Lower lobe of right lung (tissue), 2 donors: ENCODE measurements at regions not wholly inside any gene's neighbourhood (a gene's known extent, or its start where the extent isn't known, plus 50 kb on each side); places are given as distances from the start of the nearest gene placed in this dataset.

ENCODE experiments used
- ATAC-seq, 2 donors: fragments of 200-7000 bp; cut with Tn5 transposase; one replicate each; pipeline ENCODE4 v1.9.1; 2020 to 2022; ENCODE audit warnings: mild to moderate bottlenecking in 2 of 2, moderate library complexity in 2 of 2
- DNase-seq: peaks from one replicate; pipeline ENCODE4 v3.0.0-alpha.2; 2020
- H3K27ac ChIP-seq: fragments of 200-600 bp; one replicate; pipeline ENCODE4 v1.8.0; 2022
- H3K27me3 ChIP-seq: fragments of 200-600 bp; one replicate; pipeline ENCODE4 v1.8.0; 2022; ENCODE audit warnings: low read depth
- H3K36me3 ChIP-seq: fragments of 200-600 bp; one replicate; pipeline ENCODE4 v1.8.0; 2022; ENCODE audit warnings: mild to moderate bottlenecking
- H3K4me1 ChIP-seq: fragments of 200-600 bp; one replicate; pipeline ENCODE4 v1.8.0; 2022
- H3K4me3 ChIP-seq: fragments of 200-600 bp; one replicate; pipeline ENCODE4 v1.8.0; 2022; ENCODE audit warnings: mild to moderate bottlenecking
- H3K9me3 ChIP-seq: fragments of 200-600 bp; one replicate; pipeline ENCODE4 v1.8.0; 2022
- intact Hi-C: fragments of 100-400 bp; cut with DNase I; formaldehyde crosslinking; loops from one replicate; pipeline ENCODE4 v1.11.0; 2022
- TF ChIP-seq, protein P1 (sequence below): fragments of 200-600 bp; IDR thresholded peaks from one replicate; pipeline ENCODE4 v1.8.0; 2022; ENCODE audit warnings: antibody characterized with exemption, mild to moderate bottlenecking
- donor health status: DM: no; HTN: yes; CAD: no; lungs with severe emphysema.

DNA sequence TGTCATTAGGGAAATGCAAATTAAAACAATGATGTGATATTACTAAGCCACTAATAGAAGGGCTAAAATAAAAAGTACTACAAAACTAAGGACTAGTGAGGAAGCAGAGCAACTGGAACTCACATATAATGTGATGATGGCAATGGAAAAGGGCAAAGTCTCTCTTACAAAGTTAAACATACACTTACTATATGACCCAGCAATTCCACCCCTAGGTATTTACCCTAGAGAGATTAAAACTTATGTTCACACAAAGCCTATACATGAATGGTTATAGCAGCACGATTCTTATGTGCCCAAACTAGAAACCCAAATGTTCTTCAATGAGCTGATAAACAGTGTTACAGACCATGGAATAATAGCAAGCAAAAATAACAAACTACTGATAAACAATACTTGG, 643.7 kb downstream of the TLE1 start:
- intact Hi-C loops, result no loop called here
- no peak for ATAC-seq
- no peak overlapping the region for H3K27ac ChIP-seq
- H3K36me3 ChIP-seq, result no peaks in the 10 kb centered on the region
- H3K9me3 ChIP-seq, result no peaks in the 10 kb centered on the region
- TF ChIP-seq, protein P1, sequence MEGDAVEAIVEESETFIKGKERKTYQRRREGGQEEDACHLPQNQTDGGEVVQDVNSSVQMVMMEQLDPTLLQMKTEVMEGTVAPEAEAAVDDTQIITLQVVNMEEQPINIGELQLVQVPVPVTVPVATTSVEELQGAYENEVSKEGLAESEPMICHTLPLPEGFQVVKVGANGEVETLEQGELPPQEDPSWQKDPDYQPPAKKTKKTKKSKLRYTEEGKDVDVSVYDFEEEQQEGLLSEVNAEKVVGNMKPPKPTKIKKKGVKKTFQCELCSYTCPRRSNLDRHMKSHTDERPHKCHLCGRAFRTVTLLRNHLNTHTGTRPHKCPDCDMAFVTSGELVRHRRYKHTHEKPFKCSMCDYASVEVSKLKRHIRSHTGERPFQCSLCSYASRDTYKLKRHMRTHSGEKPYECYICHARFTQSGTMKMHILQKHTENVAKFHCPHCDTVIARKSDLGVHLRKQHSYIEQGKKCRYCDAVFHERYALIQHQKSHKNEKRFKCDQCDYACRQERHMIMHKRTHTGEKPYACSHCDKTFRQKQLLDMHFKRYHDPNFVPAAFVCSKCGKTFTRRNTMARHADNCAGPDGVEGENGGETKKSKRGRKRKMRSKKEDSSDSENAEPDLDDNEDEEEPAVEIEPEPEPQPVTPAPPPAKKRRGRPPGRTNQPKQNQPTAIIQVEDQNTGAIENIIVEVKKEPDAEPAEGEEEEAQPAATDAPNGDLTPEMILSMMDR, result no peak
- DNase-seq, result no peak
- H3K4me3 ChIP-seq, result no peak overlapping the region
- no peaks in the 10 kb centered on the region for H3K4me1 ChIP-seq
- no peaks in the 10 kb centered on the region for H3K27me3 ChIP-seq

DNA sequence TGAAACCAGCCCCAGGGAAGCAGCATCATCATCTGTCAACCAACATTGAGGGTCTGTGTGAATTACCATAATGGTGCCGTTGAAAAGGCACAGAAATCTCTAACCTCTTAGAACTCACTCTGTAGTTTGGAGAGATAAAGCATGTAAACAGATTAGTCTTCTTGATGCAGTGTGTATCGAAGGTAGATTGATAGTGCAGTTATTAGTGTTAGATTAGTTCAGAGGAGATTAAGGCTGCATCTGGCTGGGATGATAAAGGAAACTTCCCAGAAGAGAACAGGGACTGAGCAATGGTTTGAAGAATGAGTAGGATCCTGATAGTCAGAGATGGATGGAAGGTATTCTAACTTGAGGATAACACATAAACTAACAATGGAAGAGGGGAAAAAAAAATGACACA, 651.5 kb downstream of the TLE1 start:
- no peaks in the 10 kb centered on the region for H3K4me1 ChIP-seq
- no peaks in the 10 kb centered on the region for H3K27me3 ChIP-seq
- no peak overlapping the region for H3K4me3 ChIP-seq
- H3K27ac ChIP-seq, result no peak overlapping the region
- ATAC-seq (no peak), DNase-seq (no peak)
- TF ChIP-seq, protein P1, result no peak
- no peaks in the 10 kb centered on the region for H3K9me3 ChIP-seq
- intact Hi-C loops, result no loop called here
- no peaks in the 10 kb centered on the region for H3K36me3 ChIP-seq

DNA sequence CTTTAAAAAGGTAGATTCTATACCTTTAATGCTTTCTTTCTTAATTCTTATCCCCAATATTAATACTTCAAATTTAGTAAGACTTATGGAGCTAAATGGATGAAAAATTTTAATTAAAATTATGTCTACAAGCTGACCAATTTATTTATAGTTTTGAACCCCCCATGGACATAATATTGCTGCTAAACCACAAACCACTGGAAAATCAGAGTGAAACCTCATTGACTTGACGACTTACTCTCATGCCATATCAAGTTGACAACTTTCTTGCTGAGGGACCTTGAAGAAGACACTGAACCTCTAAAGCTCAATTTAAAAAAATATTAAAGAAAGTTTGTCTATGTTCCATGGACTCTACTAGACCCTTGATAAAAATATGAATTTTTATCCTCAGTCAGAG, 653.7 kb downstream of the TLE1 start:
- no peaks in the 10 kb centered on the region for H3K27me3 ChIP-seq
- TF ChIP-seq, protein P1, result no peak
- H3K9me3 ChIP-seq, result no peaks in the 10 kb centered on the region
- H3K4me3 ChIP-seq, result no peak overlapping the region
- H3K36me3 ChIP-seq, result no peaks in the 10 kb centered on the region
- no peak overlapping the region for H3K27ac ChIP-seq
- no peaks in the 10 kb centered on the region for H3K4me1 ChIP-seq
- DNase-seq (no peak), ATAC-seq (no peak)
- intact Hi-C loops, result no loop called here

DNA sequence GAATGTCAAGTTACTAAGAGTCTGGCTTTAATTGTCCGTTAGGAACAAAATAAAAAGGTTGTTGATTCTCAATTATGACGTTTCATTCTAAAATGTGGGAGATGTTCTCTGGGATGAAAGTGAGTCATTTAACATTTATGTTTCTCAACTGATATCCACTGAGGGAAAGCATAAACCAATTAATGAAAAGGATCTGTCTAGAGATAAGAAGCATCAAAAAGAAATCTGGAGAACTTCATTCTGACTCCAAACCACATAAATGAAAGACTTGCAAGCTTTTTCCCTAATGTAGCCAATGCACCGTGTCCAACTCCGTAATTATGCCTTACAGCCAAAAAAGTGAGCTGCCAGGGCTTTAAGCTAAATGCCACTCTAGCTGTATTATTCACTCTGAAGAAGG, 654.2 kb downstream of the TLE1 start:
- H3K36me3 ChIP-seq, result no peaks in the 10 kb centered on the region
- H3K4me1 ChIP-seq, result no peaks in the 10 kb centered on the region
- TF ChIP-seq, protein P1, result no peak
- intact Hi-C loops, result no loop called here
- H3K9me3 ChIP-seq, result no peaks in the 10 kb centered on the region
- ATAC-seq, result no peak
- no peak overlapping the region for H3K27ac ChIP-seq
- no peaks in the 10 kb centered on the region for H3K27me3 ChIP-seq
- H3K4me3 ChIP-seq, result no peak overlapping the region
- DNase-seq, result no peak

DNA sequence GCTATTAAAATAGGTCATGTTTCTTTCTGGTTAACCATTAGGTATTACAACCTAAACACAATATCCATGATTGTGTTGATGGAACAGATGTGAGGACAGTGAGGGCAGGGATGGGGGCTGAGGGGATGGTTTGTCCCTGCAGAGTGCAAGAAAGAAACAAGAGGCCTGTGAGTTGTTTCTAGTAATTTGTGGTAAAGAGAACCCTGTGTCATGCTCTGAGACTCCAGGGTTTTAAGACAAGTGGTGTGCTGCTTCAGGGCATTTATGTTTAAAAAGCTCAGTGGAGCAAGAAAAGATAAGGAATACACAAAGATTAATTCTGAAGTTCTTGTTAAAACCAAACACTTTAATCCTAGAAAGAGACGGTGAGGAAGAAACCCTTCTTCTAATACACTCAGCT, 656.5 kb downstream of the TLE1 start:
- no peaks in the 10 kb centered on the region for H3K4me1 ChIP-seq
- TF ChIP-seq, protein P1, result no peak
- intact Hi-C loops, result no loop called here
- H3K27me3 ChIP-seq, result no peaks in the 10 kb centered on the region
- ATAC-seq, result no peak
- H3K9me3 ChIP-seq, result no peaks in the 10 kb centered on the region
- DNase-seq, result no peak
- H3K4me3 ChIP-seq, result no peak overlapping the region
- no peaks in the 10 kb centered on the region for H3K36me3 ChIP-seq
- H3K27ac ChIP-seq, result no peak overlapping the region

DNA sequence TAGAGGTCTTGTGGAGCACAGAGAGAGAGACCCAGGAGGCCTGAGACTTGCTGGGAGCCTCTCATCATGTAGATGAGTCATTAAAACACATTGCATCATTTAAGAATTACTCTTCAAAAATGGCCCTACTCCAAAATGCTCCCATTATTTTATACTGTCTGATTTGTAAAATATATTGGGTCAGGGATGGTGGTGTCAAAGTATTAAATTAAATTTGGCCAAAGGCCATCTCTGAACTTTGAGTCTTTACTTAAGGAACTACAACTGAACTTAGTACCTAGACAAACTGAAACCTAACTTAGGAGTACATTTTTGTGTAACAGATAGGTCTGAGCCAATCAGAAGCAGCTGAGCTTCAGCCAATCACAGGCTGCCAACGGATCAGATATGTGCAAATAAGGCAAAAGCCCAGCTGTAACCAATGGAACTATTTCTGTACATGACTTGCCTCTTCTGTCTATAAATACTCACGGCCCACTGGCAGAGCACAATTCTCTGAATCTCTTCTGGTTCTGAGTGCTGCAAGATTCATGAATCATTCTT, 657.2 kb downstream of the TLE1 start:
- Histone ChIP-seq H3K4me3 (no peak overlapping the region), H3K27me3 (no peaks in the 10 kb centered on the region), H3K4me1 (no peaks in the 10 kb centered on the region), H3K27ac (no peak overlapping the region), H3K36me3 (no peaks in the 10 kb centered on the region), H3K9me3 (no peaks in the 10 kb centered on the region)
- DNase-seq (no peak), ATAC-seq (no peak)
- intact Hi-C loops, result no loop called here
- TF ChIP-seq, protein P1, result no peak
